ENCODE measurements at regions not wholly inside any gene's neighbourhood (a gene's known extent, or its start where the extent isn't known, plus 50 kb on each side); places are given as distances from the start of the nearest gene placed in this dataset.

GRCh38 chr5:1681955-1682354 is 117.7 kb downstream of the MRPL36 start:
- DNase-seq (no peak), ATAC-seq (no peak)
- intact Hi-C loops (cut with DNase I): no loop called here

GRCh38 chr5:1673042-1673677 is 126.5 kb downstream of the MRPL36 start:
- ATAC-seq: peak in 1 of 2 donors; percentile 38

GRCh38 chr5:1672396-1672795 is 127.2 kb downstream of the MRPL36 start:
- DNase-seq: no peak
- intact Hi-C loops (cut with DNase I): no loop called here
- ATAC-seq: no peak

More at GRCh38 chr5:1673042-1673677, 126.5 kb downstream of the MRPL36 start:
- DNase-seq: no peak
- intact Hi-C loops (cut with DNase I): no loop called here

GRCh38 chr5:1671351-1671750 is 128.3 kb downstream of the MRPL36 start:
- intact Hi-C loops (cut with DNase I): no loop called here
- no peak for DNase-seq
- ATAC-seq: no peak

- intact Hi-C loops (cut with DNase I): no loop called here
- DNase-seq (no peak), ATAC-seq (no peak)
These were observed 129.3 kb downstream of the MRPL36 start for GRCh38 chr5:1670351-1670750.

- intact Hi-C loops (cut with DNase I): no loop called here
- DNase-seq (no peak), ATAC-seq (no peak)
These were observed 130.1 kb downstream of the MRPL36 start for GRCh38 chr5:1669276-1670155.

- DNase-seq (no peak), ATAC-seq (peak in 1 of 2 donors; percentile 29)
- intact Hi-C loops (cut with DNase I): no loop called here
These were observed 131.4 kb downstream of the MRPL36 start for GRCh38 chr5:1668141-1668721.

- DNase-seq: no peak
- intact Hi-C loops (cut with DNase I): no loop called here
- ATAC-seq: no peak
These were observed 131.9 kb downstream of the MRPL36 start for GRCh38 chr5:1667648-1668140.

GRCh38 chr5:1666812-1667588 is 132.6 kb downstream of the MRPL36 start:
- peak; percentile 56 to 57 for ATAC-seq
- intact Hi-C loops (cut with DNase I): no loop called here
- no peak for DNase-seq

- DNase-seq (no peak), ATAC-seq (no peak)
- intact Hi-C loops (cut with DNase I): no loop called here
These were observed 133.4 kb downstream of the MRPL36 start for GRCh38 chr5:1666221-1666620.

- intact Hi-C loops (cut with DNase I): no loop called here
- no peak for DNase-seq
- ATAC-seq: no peak
These were observed 133.8 kb downstream of the MRPL36 start for GRCh38 chr5:1665803-1666202.

- DNase-seq: no peak
- ATAC-seq: no peak
- intact Hi-C loops (cut with DNase I): no loop called here
These were observed 134.4 kb downstream of the MRPL36 start for GRCh38 chr5:1665231-1665630.

- DNase-seq: no peak
- no peak for ATAC-seq
- intact Hi-C loops (cut with DNase I): no loop called here
These were observed 136.5 kb downstream of the MRPL36 start for GRCh38 chr5:1663186-1663585.

GRCh38 chr5:1662559-1663085 is 137.0 kb downstream of the MRPL36 start:
- no peak for DNase-seq
- no peak for ATAC-seq
- intact Hi-C loops (cut with DNase I): no loop called here

- no peak for DNase-seq
- ATAC-seq: no peak
- intact Hi-C loops (cut with DNase I): no loop called here
These were observed 137.6 kb downstream of the MRPL36 start for GRCh38 chr5:1661831-1662558.

- intact Hi-C loops (cut with DNase I): no loop called here
These were observed 137.6 kb upstream of the LPCAT1 start for GRCh38 chr5:1661311-1661710.

GRCh38 chr5:1660511-1660910 is 136.8 kb upstream of the LPCAT1 start:
- ATAC-seq (no peak), DNase-seq (no peak)
- intact Hi-C loops (cut with DNase I): no loop called here

More at GRCh38 chr5:1661311-1661710, 137.6 kb upstream of the LPCAT1 start:
- ATAC-seq (no peak), DNase-seq (no peak)

- ATAC-seq (no peak), DNase-seq (no peak)
- intact Hi-C loops (cut with DNase I): no loop called here
These were observed 136.2 kb upstream of the LPCAT1 start for GRCh38 chr5:1660001-1660400.
